DND-41 (cell line): ENCODE measurements at regions not wholly inside any gene's neighbourhood (a gene's known extent, or its start where the extent isn't known, plus 50 kb on each side); places are given as distances from the start of the nearest gene placed in this dataset.

Experiments
- EZH2 ChIP-seq: IDR thresholded peaks from 3 replicates; pipeline ENCODE4 v1.6.1; 2012; ENCODE audit warnings: borderline replicate concordance, low read depth, mild to moderate bottlenecking, moderate library complexity, low read length, inconsistent platforms; ENCODE audit not compliant: severe bottlenecking
- TF ChIP-seq, protein P1 (sequence below): IDR thresholded peaks from 2 replicates; pipeline ENCODE4 v1.5.1; 2012; ENCODE audit warnings: borderline replicate concordance, low read length, moderate library complexity, mild to moderate bottlenecking; ENCODE audit not compliant: poor library complexity, severe bottlenecking; ENCODE audit errors: extremely low read depth

DNA sequence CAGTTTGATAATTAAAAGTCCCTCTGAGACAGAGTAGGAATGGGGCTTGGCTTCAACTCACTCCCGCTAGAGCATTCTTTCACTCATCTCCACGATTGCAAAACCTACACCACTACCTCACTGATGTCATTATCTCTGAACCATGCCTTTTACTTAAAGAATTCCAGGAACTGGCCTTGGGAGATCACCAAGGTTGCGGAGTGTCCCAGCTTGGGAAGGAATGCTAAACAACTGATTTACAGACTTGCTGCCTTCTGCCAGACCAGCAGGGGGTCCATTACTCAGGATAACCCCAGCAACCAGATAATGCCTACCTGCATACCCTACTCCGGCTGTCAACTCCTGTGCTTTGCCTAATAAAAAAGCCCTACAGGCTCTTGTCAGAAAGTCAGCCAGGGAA, 102.2 kb upstream of the RALGAPA2 start:
- TF ChIP-seq, protein P1, sequence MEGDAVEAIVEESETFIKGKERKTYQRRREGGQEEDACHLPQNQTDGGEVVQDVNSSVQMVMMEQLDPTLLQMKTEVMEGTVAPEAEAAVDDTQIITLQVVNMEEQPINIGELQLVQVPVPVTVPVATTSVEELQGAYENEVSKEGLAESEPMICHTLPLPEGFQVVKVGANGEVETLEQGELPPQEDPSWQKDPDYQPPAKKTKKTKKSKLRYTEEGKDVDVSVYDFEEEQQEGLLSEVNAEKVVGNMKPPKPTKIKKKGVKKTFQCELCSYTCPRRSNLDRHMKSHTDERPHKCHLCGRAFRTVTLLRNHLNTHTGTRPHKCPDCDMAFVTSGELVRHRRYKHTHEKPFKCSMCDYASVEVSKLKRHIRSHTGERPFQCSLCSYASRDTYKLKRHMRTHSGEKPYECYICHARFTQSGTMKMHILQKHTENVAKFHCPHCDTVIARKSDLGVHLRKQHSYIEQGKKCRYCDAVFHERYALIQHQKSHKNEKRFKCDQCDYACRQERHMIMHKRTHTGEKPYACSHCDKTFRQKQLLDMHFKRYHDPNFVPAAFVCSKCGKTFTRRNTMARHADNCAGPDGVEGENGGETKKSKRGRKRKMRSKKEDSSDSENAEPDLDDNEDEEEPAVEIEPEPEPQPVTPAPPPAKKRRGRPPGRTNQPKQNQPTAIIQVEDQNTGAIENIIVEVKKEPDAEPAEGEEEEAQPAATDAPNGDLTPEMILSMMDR: no peak
- TF ChIP-seq EZH2: no peak
